ENCODE measurements at regions not wholly inside any gene's neighbourhood (a gene's known extent, or its start where the extent isn't known, plus 50 kb on each side); places are given as distances from the start of the nearest gene placed in this dataset.

- TF ChIP-seq EZH2 (IDR thresholded peaks at IDR 0.05; ENCODE audit: borderline replicate concordance), result no peak
- TF ChIP-seq, protein P1, sequence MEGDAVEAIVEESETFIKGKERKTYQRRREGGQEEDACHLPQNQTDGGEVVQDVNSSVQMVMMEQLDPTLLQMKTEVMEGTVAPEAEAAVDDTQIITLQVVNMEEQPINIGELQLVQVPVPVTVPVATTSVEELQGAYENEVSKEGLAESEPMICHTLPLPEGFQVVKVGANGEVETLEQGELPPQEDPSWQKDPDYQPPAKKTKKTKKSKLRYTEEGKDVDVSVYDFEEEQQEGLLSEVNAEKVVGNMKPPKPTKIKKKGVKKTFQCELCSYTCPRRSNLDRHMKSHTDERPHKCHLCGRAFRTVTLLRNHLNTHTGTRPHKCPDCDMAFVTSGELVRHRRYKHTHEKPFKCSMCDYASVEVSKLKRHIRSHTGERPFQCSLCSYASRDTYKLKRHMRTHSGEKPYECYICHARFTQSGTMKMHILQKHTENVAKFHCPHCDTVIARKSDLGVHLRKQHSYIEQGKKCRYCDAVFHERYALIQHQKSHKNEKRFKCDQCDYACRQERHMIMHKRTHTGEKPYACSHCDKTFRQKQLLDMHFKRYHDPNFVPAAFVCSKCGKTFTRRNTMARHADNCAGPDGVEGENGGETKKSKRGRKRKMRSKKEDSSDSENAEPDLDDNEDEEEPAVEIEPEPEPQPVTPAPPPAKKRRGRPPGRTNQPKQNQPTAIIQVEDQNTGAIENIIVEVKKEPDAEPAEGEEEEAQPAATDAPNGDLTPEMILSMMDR (IDR thresholded peaks at IDR 0.05; ENCODE audit: poor library complexity), result no peak
Measured at GRCh38 chr5:56321236-56321881, 88.2 kb upstream of the ANKRD55 start.
